LNCaP clone FGC (cell line): ENCODE measurements at regions not wholly inside any gene's neighbourhood (a gene's known extent, or its start where the extent isn't known, plus 50 kb on each side); places are given as distances from the start of the nearest gene placed in this dataset.

Experiments used
- DNase-seq: peaks from one replicate; pipeline ENCODE4 v3.0.0-alpha.2; 2011; ENCODE audit warnings: low read depth
- H3K4me3 ChIP-seq: 2 replicates; pipeline ENCODE4 v1.5.1; 2011; ENCODE audit warnings: mild to moderate bottlenecking, low read depth, low read length, control low read depth
- CTCF ChIP-seq: IDR thresholded peaks from 2 replicates; pipeline ENCODE4 v1.5.1; 2012; ENCODE audit warnings: mild to moderate bottlenecking; ENCODE audit not compliant: control insufficient read depth, insufficient read depth; ENCODE audit errors: extremely low read depth

DNA sequence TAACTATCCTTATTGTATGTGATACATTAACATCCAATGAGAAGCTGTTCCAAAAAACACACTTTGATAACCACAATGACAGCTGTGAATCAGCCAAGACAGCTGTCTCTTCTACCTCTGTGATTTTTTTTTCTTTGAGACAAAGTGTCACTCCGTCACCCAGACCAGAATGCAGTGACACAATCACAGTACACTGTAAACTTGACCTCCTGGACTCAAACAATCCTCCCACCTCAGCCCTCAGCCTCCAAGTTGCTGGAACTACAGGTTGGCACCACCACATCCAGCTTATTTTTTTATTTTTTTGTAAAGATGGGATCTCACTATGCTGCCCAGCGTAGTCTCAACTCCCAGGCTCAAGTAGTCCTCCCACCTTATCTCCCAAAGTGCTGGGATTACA is 73.5 kb upstream of the TMCO5A start:
- no peak overlapping the region for H3K4me3 ChIP-seq
- DNase-seq = no peak
- TF ChIP-seq CTCF = no peak

- DNase-seq = no peak
- H3K4me3 ChIP-seq = no peak overlapping the region
- TF ChIP-seq CTCF = no peak
These were observed 68.8 kb upstream of the TMCO5A start for GRCh38 chr15:37865687-37866086.

DNA sequence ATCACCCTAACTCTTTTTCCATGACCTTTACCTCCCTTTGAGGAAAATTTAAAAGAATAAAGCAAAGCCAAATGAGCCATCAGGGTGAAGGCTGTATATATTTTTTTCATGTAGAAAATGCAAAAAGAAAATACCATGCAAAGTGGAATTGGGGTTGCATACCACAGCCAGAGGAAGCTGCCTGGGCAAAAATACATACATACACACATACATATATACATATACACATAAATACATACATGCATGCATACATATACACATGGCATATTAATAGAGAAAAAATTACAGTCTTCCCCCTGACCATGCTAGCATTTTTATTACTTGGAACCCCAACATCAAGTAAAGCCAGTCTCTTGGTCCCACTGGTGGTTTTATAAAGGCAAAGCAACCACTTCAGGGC is 63.7 kb upstream of the TMCO5A start:
- TF ChIP-seq CTCF = no peak
- H3K4me3 ChIP-seq = no peak overlapping the region
- DNase-seq = no peak

DNA sequence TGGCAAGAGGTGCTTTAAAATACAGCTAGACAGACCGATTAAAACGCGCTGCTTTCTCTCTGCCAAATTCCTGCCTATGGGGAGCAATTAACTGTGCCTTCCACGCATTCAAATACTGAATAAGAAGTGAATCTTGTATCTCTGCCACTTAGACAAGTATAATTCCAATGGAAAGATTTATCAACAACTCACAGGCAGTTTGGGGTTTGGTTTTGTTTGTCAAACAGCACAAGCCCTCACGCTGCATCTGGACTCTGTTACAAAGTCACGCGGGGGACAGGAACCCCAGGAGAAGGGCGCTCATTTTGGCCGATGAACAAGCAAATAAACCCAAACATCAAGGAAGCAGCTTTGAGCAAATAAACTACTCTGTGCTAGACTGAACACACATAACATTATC is 61.8 kb upstream of the TMCO5A start:
- TF ChIP-seq CTCF = no peak
- no peak overlapping the region for H3K4me3 ChIP-seq
- peak; percentile 4 for DNase-seq

DNA sequence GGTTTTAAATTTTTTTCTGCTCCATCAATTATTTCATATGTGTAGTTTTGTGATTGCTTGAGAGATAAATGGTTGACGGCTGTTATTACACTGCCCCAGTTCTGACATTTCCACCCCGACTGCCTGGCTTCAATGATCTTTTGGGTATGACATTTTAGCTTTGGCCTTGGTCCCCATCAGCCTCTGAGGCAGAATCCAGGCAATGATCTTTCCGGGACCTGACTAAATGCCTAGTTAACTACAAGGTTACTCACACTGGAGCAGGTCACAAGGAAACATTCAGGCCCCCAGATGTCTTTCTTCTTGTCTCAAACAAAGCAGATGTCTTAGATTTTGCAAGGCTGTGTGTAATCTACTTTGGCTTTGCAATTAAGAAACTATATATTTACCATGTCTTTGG is 61.1 kb upstream of the TMCO5A start:
- TF ChIP-seq CTCF = no peak
- H3K4me3 ChIP-seq = no peak overlapping the region
- DNase-seq = no peak

DNA sequence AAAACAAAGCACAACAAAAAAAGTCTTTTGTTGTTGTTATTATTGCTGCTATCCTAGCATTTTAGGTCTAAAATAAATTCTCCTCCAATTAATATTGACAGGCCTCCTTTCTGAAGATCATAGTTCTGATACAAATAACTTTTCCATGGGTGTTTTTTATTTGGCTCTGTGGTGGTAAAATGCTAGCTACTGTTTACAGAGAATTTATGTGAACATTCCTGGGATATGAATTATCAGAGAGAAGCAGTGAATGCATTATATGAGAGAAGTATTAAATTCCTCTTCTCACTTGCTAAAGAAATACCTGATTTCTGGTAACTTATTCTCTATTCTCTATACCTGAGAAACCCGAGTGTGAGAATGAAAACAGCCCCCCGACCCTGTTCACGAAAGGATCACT is 57.5 kb upstream of the TMCO5A start:
- H3K4me3 ChIP-seq = no peak overlapping the region
- no peak for DNase-seq
- TF ChIP-seq CTCF = no peak

DNA sequence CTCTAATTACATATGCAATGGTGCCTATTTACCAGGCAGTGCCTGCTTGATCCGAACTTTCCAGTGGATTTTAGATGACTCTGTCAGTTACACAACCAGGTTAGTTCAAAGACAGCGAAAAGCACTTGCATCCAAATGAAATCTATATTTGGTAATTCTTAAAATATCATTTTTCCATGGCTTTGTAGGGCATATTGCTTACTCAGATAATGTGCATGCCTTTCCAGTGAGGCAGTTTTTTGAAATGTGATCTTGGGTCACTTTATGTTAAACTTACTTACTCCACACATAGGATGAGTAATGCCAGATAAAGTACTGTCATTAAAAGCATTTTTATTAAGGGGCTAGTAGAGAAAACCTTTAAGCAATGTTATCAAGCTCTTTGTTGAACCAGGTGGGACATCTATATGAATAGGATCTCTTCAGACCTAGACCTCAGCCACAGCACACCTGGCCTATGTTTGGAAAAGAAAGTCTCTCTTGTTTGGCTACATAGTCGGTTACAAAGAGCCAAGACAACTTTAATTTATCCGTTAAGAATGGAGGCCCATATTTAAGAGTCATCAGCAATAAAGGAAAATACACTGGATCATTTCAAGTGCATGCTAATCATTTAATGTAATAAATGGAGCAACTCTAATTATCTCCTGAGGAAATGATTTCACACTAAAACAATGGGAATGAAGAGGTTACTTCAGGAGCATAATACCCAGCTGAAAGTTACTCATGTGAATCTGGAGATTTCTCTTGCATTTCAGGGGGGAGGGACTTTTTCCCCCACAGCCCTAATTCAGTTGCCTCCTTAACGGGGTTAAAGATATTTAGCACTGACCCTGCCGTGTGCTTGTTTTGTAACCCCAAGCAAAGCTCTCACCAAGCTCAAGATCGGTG is 56.3 kb upstream of the TMCO5A start:
- TF ChIP-seq CTCF = no peak
- no peak overlapping the region for H3K4me3 ChIP-seq
- no peak for DNase-seq
